ENCODE measurements at regions not wholly inside any gene's neighbourhood (a gene's known extent, or its start where the extent isn't known, plus 50 kb on each side); places are given as distances from the start of the nearest gene placed in this dataset.
"Not testable (repeated sequence)": the region's sequence is repeated elsewhere in the genome, so short reads cannot be mapped to it uniquely, and the experiment has no call there.

DNA sequence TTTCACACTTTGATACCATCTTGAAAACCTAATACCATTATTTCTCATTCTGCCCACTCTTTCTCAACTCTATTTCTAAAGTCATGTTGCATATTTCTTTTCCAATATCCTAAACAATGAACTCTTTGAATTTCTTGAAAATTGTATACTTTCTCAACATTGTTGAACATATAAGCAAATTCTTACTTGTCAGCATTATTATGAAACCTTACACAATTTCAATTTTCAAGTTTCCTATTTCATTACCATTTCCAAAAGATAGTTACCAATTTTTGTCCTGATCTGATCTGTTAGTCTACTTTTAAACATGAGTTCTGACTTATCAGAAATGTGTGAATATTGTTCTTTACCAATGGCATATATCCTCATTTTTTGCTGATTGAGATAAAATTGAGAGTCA is 806.3 kb upstream of the IGFBP7 start:
- DNase-seq (ENCODE audit: low read depth in 2 of 2, low spot score in 1 of 2) = no peak

DNA sequence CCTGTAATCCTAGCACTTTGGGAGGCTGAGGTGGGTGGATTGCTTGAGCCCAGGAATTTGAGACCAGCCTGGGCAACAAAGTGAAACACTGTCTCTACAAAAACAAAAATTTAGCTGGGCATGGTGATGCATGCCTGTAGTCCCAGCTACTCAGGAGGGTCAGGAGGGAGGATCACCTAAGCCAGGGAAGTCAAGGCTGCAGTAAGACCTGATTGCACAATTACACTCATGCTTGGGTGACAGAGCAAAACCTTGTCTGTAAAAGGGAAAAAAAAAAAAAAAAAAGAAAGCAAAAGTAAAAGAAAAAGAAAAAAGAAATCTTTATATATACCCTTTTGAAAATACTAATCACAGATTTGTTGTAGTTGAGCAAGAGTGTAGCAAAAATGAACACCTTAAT is 801.0 kb upstream of the IGFBP7 start:
- DNase-seq (ENCODE audit: low read depth in 2 of 2, low spot score in 1 of 2) = no peak

GRCh38 chr4:57910151-57910550 is 800.0 kb upstream of the IGFBP7 start:
- DNase-seq (ENCODE audit: low read depth in 2 of 2, low spot score in 1 of 2) = no peak

DNA sequence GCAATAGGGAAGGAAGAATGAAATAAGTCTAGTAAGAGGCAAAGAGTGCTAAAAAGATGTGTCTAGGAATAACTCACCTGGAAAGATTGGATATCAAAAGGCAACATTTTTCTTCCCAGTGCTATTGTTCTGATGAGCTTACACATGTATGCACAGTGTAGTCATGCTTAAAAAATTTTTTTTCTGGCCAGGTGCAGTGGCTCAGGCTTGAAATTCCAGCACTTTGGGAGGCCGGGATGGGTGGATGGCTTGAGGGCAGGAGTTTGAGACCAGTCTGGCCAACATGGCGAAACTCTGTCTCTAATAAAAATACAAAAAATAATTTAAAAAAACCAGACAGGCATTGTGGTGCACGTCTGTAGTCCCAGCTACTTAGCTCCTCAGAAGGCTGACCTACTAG is 795.8 kb upstream of the IGFBP7 start:
- no peak for DNase-seq (ENCODE audit: low read depth in 2 of 2, low spot score in 1 of 2)

DNA sequence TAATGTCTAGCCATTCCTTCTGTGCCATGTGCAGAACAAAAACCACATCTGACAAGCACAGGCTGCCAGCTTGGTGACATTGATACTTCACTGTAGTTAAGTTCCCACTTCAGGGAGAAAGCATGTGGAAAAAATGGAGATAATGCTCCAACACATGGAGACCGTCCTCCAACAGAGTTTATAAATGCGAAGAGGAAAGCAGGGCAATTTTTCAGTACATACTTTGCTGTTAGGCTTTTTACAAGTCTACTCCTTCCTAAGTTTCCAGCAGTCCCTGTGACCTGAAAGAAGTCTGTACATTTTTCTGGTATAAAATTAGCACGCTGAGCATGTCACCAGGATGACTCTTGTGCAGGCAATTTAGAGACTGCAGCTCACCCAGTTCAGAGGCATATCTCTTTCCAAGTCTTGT is 766.9 kb upstream of the IGFBP7 start:
- DNase-seq (ENCODE audit: low read depth in 2 of 2, low spot score in 1 of 2) = no peak

DNA sequence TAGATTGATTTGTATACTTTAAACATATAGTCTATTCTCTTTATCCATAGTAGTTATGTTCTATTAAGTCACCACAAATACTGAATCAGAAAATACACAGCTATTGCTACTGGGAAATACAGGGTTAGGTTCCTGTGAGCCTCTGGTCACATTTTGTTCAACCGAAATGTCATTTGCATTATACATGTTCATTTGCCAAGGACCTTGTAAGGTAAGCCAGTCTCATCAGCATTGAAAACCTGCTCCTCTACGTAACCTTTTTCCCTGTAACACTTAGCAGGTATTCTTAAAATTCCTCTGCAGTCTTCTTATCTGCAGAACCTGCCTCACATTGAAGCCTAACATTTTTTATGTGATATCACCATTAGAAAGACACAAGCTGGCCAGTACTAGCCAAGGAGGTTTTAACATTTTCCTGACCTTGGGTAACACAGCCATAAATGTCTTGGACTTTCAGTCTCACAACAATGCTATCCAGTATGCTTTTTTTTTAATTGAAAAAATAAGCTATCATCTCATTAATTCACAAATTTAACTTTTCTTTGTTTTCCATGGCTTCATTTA is 765.7 kb upstream of the IGFBP7 start:
- DNase-seq (ENCODE audit: low read depth in 2 of 2, low spot score in 1 of 2) = no peak

DNA sequence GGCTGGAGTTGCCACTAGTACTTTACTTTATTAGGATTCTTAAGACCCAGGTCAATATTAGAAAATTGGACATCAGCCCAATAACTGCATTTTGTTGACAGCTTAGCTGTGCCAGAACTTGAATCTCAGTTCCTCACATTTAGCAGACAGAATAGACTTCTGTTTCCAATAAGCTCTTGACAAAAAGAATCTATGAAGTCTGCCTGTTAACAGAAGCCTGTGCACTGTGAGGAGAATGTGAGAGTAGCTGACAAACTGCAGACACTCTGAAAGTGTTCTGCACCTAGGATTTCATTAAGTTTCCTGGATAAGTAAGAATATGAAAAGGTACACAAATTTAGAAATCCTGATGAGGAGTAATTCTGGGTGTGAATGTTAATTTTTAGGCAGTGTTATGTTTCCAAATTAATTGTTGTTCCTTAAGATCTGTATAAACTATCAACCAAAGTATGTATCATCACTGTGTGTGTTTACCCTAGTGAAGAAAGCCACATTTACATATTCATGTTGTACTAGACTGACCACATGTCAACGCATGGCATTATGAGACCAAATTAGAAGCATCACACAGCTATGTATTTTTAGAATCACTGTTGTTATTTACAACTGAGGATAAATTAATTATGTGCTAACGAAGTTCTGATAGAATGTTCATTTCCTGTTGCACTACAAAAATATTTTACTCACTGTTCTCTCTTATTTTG is 756.4 kb upstream of the IGFBP7 start:
- no peak for DNase-seq (ENCODE audit: low read depth in 2 of 2, low spot score in 1 of 2)

DNA sequence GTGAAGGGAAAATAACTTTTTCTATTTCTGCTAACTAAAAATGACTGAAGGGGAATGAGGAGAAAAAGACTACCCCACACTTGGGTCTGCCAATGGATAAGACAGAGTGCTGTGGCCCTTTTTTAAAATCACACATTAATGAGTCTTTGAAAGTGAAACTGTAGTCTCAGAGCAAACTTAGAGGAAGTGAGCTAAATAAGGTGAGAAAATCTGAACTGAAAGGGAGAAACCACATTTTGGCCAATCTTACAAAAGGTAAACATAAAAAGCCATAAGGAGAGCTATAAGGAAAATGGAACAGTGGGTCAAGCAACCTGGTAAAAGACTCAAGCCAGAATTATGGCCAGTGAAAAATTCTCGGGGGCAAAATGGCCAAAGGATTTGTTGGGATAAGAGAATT is 755.1 kb upstream of the IGFBP7 start:
- no peak for DNase-seq (ENCODE audit: low read depth in 2 of 2, low spot score in 1 of 2)

DNA sequence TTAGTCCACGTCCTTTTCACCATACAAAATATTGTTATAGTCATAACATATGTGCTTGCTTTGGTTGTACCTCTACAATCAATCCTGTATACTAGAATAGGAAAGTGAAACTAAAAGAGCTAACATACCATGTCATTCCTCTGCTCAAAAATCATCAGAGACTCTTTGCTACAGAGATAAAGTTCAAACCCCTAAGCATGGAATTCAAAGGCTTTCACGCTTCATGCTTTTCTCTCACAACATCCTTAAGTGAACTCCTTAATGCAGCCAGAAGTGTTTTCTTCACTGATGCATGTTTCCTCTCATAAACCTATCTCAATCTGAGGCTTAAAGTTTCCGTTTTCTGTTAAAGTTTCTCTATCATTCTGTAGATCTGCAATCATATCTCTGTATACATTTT is 744.6 kb upstream of the IGFBP7 start:
- DNase-seq (ENCODE audit: low read depth in 2 of 2, low spot score in 1 of 2) = no peak

DNA sequence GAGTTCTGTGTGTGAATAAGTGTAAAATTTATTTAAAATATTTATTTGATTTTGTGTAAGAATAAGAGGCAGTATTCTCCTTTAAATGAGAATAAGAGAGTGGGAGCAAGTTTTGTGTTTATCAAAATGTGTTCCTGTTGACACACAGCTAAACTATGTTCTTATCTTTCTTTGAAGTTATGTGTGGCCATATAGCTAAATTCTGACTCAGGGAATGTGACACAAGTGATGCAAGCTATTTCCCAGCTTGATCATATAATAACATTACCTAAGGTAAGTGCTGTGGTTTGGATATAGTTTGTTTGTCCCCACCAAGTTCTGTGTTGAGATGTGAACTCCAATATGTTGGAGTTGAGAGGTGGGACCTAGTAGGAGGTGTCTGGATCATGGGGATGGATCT is 740.0 kb upstream of the IGFBP7 start:
- DNase-seq (ENCODE audit: low read depth in 2 of 2, low spot score in 1 of 2) = no peak

- DNase-seq (ENCODE audit: low read depth in 2 of 2, low spot score in 1 of 2) = no peak
Measured at GRCh38 chr4:57832083-57832482, 721.9 kb upstream of the IGFBP7 start.

GRCh38 chr4:57789666-57790065 is 679.5 kb upstream of the IGFBP7 start:
- no peak for DNase-seq (ENCODE audit: low read depth in 2 of 2, low spot score in 1 of 2)

- DNase-seq (ENCODE audit: low read depth in 2 of 2, low spot score in 1 of 2) = no peak
Measured at GRCh38 chr4:57777876-57778275, 667.7 kb upstream of the IGFBP7 start.

DNA sequence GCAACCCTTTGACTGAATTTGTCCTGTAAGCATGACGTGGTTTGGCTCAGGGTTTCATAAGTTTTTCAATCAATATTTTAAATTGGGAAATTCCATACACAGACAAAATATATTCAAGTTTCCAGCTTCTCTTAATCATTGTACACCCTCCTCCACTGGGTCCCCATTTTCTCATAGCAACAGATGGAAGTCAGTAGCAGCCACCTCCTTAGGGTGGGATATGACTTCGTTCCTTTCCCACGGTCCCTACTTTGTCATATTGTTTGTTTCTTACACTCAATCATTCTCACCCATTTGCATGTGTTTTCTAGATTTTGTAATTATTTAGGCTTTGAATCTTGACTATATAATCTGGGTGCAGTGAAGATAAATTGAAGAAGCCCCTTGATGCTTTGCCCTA is 664.5 kb upstream of the IGFBP7 start:
- DNase-seq (ENCODE audit: low read depth in 2 of 2, low spot score in 1 of 2) = no peak

GRCh38 chr4:57774171-57774570 is 664.0 kb upstream of the IGFBP7 start:
- no peak for DNase-seq (ENCODE audit: low read depth in 2 of 2, low spot score in 1 of 2)

DNA sequence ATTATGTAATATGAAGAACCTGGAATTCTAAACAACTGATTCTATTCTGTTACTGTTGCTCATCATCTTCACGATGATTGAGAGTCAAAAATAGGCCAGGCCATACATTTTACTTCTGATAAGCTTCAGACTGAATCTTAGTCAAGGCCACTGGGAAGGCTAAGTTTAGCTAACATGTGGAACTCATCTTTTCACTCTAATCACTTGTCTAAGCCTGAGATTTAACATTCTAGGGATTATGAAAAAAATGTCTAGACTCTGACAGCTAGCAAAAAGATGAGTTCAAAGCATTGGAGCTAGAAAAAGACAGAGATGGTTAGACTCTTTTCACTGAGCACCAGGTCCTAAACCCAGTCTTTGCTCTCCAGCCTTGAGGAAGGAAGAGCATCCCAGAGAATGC is 656.2 kb upstream of the IGFBP7 start:
- no peak for DNase-seq (ENCODE audit: low read depth in 2 of 2, low spot score in 1 of 2)

GRCh38 chr4:57764856-57765255 is 654.7 kb upstream of the IGFBP7 start:
- DNase-seq (ENCODE audit: low read depth in 2 of 2, low spot score in 1 of 2) = no peak

DNA sequence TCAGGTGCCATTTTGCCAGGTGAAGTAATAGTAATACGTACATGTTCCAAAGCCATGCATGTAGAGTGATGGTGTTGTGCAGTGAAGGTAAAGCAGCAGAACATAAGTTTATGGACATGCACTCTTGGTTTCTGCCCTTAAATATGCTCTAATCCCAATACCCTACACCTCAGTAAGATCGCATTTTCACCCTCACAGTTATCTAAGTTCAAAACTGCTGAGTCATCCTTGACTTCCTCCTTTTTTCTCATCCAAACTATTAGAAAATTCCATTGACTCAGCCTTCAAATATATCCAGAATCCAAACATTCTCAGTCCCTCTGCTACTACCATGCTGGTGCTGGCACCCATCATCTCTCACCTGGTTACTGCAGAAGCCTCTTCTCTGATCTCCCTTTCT is 652.9 kb upstream of the IGFBP7 start:
- no peak for DNase-seq (ENCODE audit: low read depth in 2 of 2, low spot score in 1 of 2)

GRCh38 chr4:57740625-57741190 is 630.5 kb upstream of the IGFBP7 start:
- DNase-seq (ENCODE audit: low read depth in 2 of 2, low spot score in 1 of 2) = no peak

- no peak for DNase-seq (ENCODE audit: low read depth in 2 of 2, low spot score in 1 of 2)
Measured at GRCh38 chr4:57736781-57737180, 626.6 kb upstream of the IGFBP7 start.

DNA sequence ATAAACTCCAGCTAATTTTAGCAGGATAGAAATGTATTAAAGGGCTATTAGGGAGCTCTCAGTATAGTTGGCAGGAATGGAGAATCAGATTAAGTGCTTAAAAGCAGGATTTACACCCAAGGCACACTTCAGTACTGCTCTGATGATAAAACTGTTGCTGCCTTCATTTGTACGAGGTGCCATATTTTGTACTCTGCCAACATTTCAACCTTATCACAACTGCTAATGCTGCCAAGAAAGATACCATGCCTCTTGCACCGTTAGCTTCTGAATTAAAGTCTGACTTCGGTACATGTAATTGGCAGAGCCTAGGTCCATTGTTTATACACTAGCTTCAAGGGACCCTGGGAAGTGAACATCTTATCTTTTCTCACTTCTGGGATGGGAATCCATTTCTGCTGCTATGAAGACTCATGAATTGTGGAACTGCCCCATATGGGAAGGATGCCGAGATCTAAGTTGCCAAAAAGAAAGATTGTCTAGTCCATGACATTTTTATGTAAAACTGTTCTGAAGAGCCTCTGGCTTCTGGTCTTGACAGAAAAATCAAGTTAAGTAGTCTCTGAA is 624.0 kb upstream of the IGFBP7 start:
- no peak for DNase-seq (ENCODE audit: low read depth in 2 of 2, low spot score in 1 of 2)

DNA sequence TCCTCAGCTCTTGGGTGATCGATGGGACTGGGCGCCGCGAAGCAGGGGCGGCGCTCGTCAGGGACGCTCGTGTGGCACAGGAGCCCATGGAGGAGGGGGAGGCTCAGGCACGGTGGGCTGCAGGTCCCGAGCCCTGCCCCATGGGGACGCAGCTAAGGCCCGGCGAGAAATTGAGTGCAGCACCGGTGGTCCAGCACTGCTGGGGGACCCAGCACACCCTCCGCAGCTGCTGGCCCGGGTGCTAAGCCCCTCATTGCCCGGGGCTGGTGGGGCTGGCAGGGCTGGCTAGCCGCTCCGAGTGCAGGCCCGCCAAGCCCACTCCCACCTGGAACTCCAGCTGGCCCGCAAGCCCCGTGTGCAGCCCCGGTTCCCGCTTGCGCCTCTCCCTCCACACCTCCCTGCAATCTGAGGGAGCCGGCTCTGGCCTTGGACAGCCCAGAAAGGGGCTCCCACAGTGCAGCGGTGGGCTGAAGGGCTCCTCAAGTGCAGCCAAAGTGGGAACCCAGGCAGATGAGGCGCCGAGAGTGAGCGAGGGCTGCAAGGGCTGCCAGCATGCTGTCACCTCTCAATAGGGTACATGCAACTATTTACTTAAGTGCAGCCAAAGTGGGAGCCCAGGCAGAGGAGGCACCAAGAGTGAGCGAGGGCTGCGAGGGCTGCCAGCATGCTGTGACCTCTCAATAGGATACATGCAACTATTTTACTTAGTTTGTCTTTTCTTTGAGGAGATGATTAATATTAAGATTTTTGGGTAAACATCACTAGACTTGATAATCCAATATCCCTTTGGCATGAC is 619.8 kb upstream of the IGFBP7 start:
- not testable (repeated sequence) for DNase-seq (ENCODE audit: low read depth in 2 of 2, low spot score in 1 of 2)
